Mammary epithelial cell (primary cell): ENCODE measurements at regions not wholly inside any gene's neighbourhood (a gene's known extent, or its start where the extent isn't known, plus 50 kb on each side); places are given as distances from the start of the nearest gene placed in this dataset.

Experiments
- EZH2 ChIP-seq: IDR thresholded peaks from 2 replicates; pipeline ENCODE4 v1.6.1; 2012; ENCODE audit warnings: low read length, inconsistent platforms, borderline replicate concordance
- TF ChIP-seq, protein P1 (sequence below), 2 donors: IDR thresholded peaks in 1 of 2; conservative IDR thresholded peaks in 1 of 2; 2 replicates each; pipeline ENCODE4 v1.5.1; 2011 to 2012; ENCODE audit warnings: inconsistent platforms in 2 of 2, low read length in 2 of 2, mild to moderate bottlenecking in 2 of 2, control low read depth in 1 of 2, low read depth in 1 of 2; ENCODE audit not compliant: insufficient read depth in 1 of 2; ENCODE audit errors: extremely low read depth in 1 of 2

GRCh38 chr1:195756109-195756508 is 852.1 kb downstream of the KCNT2 start:
- TF ChIP-seq, protein P1, sequence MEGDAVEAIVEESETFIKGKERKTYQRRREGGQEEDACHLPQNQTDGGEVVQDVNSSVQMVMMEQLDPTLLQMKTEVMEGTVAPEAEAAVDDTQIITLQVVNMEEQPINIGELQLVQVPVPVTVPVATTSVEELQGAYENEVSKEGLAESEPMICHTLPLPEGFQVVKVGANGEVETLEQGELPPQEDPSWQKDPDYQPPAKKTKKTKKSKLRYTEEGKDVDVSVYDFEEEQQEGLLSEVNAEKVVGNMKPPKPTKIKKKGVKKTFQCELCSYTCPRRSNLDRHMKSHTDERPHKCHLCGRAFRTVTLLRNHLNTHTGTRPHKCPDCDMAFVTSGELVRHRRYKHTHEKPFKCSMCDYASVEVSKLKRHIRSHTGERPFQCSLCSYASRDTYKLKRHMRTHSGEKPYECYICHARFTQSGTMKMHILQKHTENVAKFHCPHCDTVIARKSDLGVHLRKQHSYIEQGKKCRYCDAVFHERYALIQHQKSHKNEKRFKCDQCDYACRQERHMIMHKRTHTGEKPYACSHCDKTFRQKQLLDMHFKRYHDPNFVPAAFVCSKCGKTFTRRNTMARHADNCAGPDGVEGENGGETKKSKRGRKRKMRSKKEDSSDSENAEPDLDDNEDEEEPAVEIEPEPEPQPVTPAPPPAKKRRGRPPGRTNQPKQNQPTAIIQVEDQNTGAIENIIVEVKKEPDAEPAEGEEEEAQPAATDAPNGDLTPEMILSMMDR (conservative IDR thresholded peaks at IDR 0.05 in 1 of 2, IDR thresholded peaks at IDR 0.05 in 1 of 2; ENCODE audit: extremely low read depth in 1 of 2, insufficient read depth in 1 of 2, low read depth in 1 of 2, low read length in 2 of 2) = no peak
- TF ChIP-seq EZH2 = no peak
